ENCODE measurements at regions not wholly inside any gene's neighbourhood (a gene's known extent, or its start where the extent isn't known, plus 50 kb on each side); places are given as distances from the start of the nearest gene placed in this dataset.

DNA sequence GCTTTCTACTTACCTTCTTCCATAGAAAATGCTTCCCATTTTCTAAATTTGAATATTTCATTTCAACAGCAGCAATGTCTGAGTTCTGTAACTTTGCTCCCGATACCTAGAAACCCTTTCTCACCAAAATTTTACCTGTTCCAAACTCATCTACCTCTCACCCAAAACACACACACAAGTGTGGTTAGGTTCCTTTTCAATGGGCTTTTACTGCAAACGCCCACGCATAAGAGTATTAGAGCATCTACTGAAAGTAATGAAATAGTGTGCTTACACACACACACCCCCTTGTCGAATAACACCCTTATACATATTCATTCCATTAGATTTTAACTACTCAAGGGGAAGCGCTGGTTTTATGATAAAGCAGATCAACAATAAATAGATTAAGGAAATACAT is 610.3 kb upstream of the AADAT start:
- TF ChIP-seq, protein P1, sequence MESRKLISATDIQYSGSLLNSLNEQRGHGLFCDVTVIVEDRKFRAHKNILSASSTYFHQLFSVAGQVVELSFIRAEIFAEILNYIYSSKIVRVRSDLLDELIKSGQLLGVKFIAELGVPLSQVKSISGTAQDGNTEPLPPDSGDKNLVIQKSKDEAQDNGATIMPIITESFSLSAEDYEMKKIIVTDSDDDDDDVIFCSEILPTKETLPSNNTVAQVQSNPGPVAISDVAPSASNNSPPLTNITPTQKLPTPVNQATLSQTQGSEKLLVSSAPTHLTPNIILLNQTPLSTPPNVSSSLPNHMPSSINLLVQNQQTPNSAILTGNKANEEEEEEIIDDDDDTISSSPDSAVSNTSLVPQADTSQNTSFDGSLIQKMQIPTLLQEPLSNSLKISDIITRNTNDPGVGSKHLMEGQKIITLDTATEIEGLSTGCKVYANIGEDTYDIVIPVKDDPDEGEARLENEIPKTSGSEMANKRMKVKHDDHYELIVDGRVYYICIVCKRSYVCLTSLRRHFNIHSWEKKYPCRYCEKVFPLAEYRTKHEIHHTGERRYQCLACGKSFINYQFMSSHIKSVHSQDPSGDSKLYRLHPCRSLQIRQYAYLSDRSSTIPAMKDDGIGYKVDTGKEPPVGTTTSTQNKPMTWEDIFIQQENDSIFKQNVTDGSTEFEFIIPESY (IDR thresholded peaks at IDR 0.05; ENCODE audit: extremely low read depth, insufficient replicate concordance, low read length), result no peak
- TF ChIP-seq TCF7L2 (IDR thresholded peaks at IDR 0.05; ENCODE audit: borderline replicate concordance, extremely low read depth, insufficient read depth, insufficient read length) (no peak), SRF (IDR thresholded peaks at IDR 0.05; ENCODE audit: low read depth) (no peak), SIN3A (IDR thresholded peaks at IDR 0.05; ENCODE audit: low read depth) (no peak), POLR2A (IDR thresholded peaks at IDR 0.05; ENCODE audit: borderline replicate concordance, extremely low read depth, insufficient read depth, insufficient read length) (no peak), YY1 (IDR thresholded peaks at IDR 0.05; ENCODE audit: extremely low read depth, insufficient replicate concordance, low read depth, low read length) (no peak), ZNF274 (IDR thresholded peaks at IDR 0.05; ENCODE audit: low read depth, low read length) (no peak), SP1 (IDR thresholded peaks at IDR 0.05; ENCODE audit: low read depth) (no peak), EZH2 (IDR thresholded peaks at IDR 0.05) (no peak), RAD21 (IDR thresholded peaks at IDR 0.05; ENCODE audit: low read depth) (no peak), POLR2AphosphoS5 (IDR thresholded peaks at IDR 0.05; ENCODE audit: low read depth, low read length) (no peak)
- TF ChIP-seq, protein P2, sequence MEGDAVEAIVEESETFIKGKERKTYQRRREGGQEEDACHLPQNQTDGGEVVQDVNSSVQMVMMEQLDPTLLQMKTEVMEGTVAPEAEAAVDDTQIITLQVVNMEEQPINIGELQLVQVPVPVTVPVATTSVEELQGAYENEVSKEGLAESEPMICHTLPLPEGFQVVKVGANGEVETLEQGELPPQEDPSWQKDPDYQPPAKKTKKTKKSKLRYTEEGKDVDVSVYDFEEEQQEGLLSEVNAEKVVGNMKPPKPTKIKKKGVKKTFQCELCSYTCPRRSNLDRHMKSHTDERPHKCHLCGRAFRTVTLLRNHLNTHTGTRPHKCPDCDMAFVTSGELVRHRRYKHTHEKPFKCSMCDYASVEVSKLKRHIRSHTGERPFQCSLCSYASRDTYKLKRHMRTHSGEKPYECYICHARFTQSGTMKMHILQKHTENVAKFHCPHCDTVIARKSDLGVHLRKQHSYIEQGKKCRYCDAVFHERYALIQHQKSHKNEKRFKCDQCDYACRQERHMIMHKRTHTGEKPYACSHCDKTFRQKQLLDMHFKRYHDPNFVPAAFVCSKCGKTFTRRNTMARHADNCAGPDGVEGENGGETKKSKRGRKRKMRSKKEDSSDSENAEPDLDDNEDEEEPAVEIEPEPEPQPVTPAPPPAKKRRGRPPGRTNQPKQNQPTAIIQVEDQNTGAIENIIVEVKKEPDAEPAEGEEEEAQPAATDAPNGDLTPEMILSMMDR (IDR thresholded peaks at IDR 0.05 in 2 of 3, conservative IDR thresholded peaks at IDR 0.05 in 1 of 3; ENCODE audit: borderline replicate concordance in 1 of 3, insufficient read depth in 1 of 3, low read depth in 2 of 3, low read length in 2 of 3), result no peak
- TF ChIP-seq, protein P3, sequence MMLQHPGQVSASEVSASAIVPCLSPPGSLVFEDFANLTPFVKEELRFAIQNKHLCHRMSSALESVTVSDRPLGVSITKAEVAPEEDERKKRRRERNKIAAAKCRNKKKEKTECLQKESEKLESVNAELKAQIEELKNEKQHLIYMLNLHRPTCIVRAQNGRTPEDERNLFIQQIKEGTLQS (IDR thresholded peaks at IDR 0.05), result no peak
